ENCODE measurements at regions not wholly inside any gene's neighbourhood (a gene's known extent, or its start where the extent isn't known, plus 50 kb on each side); places are given as distances from the start of the nearest gene placed in this dataset.
"Not testable (repeated sequence)": the region's sequence is repeated elsewhere in the genome, so short reads cannot be mapped to it uniquely, and the experiment has no call there.

GRCh38 chr15:62901909-62902546 is 140.5 kb upstream of the TPM1 start:
- no peak for FAIRE-seq

DNA sequence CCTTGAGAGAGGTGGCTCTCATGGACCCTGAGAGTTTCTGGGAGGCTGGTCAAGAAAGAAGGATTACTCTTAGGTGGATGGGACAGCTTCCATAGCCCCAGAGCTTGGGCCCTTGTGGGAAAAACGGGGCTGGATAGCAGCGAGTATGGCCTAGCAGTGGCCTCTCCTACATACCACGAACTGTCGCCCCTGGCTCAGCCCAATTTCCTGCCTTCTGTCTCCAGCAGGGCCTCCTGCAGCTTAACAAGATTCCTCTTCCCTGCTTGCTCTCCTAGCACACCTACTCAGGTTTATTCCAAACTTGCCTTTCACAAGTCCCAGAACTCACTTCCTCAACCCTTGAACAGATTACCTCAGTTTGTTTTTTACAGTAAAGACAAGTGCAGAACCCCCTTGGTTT is 139.7 kb upstream of the TPM1 start:
- FAIRE-seq, result no peak

GRCh38 chr15:62903437-62903836 is 139.1 kb upstream of the TPM1 start:
- FAIRE-seq, result no peak

GRCh38 chr15:62904041-62904910 is 138.3 kb upstream of the TPM1 start:
- FAIRE-seq, result no peak

GRCh38 chr15:62906627-62907026 is 135.9 kb upstream of the TPM1 start:
- no peak for FAIRE-seq

- no peak for FAIRE-seq
These were observed 135.3 kb upstream of the TPM1 start for GRCh38 chr15:62907275-62907674.

- FAIRE-seq, result not testable (repeated sequence)
These were observed 134.2 kb upstream of the TPM1 start for GRCh38 chr15:62908341-62908740.

DNA sequence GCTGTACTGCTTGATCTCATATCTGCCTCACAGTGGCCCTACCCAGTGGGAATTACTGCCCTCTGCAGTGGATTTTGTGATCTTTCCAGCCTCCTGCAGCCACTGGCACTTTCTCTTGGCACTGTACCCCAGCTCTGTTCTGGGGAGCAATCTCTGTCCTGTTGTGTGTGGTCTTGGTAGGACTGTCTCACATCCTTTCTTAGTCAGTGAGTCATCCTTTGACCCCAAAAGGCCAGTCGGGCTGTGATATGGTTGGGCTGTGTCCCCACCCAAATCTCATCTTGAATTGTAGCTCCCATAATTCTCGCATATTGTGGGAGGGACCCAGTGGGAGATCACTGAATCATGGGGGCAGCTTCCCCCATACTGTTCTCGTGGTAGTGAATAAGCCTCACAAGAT is 133.3 kb upstream of the TPM1 start:
- FAIRE-seq, result no peak

DNA sequence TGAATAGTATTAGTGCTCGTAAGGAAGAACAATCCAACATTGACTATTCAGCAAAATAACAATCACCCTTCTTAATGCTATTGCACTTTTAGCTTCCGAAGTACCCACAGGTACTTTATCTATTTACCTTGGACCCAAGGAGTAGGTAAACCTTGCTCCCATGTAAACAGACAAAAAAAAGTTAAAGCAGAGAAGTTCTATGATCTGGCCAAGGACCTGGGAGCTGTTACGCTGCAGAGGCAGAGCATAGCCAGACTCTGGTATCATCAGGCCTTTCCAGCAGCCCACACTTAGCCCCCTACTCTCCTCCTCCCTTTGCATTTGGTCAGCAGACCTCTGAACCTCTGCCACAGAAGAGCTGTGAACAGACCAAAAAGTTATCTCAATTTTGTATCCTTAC is 130.3 kb upstream of the TPM1 start:
- FAIRE-seq, result no peak

GRCh38 chr15:62912808-62913207 is 129.7 kb upstream of the TPM1 start:
- FAIRE-seq, result no peak

GRCh38 chr15:62913246-62913645 is 129.3 kb upstream of the TPM1 start:
- FAIRE-seq, result no peak

DNA sequence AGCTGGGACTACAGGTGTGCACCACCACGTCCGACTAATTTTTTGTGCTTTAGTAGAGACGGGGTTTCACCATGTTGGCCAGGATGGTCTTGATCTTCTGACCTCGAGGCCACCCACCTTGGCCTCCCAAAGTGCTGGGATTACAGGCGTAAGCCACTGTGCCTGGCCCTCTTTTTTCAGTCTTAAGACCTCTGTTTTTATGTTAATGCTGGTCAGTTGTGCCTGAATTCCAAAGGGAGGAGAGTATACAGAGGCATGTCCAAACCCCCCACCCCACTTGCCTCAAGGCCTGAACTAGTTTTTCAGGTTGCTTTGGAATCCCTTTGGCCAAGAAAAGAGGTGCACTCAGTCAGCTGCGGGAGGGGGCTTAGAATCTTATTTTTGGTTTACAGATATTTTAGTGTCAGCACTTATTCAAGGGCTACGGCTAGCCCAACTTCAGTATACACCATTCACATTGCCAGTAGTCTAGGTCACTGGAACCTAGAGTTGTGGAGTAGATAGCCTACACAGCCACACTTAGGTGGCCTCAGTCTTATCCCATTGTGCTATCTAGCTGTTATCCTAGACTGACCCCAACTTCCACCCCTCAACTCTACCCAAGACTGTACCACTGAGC is 128.0 kb upstream of the TPM1 start:
- no peak for FAIRE-seq

- no peak for FAIRE-seq
These were observed 121.7 kb upstream of the TPM1 start for GRCh38 chr15:62920682-62921502.

DNA sequence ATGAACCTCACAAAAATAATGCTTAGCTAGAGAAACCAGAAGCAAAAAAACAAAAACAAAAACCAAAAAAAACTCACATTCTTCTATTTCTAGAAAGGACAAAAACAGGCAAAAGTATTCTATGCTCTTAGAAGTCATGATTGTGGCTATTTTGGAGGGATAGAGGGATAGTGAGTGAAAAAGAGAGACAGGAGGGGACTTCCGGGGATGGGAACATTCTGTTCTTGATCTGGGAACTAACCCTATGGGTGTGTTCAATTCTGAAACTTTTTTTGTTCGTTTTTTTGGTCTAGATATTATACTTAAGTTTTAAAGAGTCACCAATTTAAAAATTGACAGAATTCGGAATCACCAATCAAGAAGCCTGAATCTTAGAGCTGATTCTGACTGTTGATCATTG is 120.0 kb upstream of the TPM1 start:
- no peak for FAIRE-seq

DNA sequence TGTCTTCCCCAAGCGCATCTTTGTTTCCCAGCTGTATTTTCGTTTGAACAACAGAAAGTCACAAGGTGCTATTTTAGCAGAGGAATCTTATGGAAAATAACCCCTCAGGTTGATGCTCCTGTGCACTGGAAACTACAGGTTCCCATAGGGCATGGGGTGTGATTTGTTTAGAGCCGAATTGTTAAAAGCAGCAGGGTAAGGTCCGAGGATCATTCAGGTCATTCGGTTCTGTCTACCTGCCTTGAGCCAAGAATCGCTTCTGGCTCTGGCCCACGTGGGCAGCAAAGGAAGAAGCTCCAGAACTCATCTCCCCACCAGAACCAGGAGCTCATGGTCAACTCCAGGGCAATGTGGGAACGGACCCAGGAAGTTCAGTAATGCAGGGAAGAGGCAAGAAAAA is 116.7 kb upstream of the TPM1 start:
- FAIRE-seq, result no peak

- FAIRE-seq, result no peak
These were observed 115.4 kb upstream of the TPM1 start for GRCh38 chr15:62927196-62927595.

DNA sequence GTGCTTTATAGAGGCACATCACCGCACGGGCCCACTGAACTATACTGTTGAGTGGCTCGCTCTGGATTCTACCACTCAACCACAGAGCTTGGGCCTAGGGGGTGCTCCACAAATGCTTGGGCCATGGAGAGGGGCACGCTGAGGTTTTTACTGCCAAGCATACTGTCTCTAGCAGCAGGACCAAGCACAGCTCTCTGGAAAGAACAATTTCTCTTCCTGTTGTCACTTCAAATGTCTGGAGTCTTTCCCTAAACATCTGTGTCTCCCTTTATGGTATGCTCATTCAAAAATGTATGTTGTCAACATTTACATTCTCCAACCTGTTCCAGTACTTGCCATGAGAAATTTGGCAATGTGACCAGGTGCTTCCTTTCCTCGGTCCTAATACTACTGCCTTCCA is 114.7 kb upstream of the TPM1 start:
- no peak for FAIRE-seq

- FAIRE-seq, result no peak
These were observed 114.1 kb upstream of the TPM1 start for GRCh38 chr15:62928242-62928999.

DNA sequence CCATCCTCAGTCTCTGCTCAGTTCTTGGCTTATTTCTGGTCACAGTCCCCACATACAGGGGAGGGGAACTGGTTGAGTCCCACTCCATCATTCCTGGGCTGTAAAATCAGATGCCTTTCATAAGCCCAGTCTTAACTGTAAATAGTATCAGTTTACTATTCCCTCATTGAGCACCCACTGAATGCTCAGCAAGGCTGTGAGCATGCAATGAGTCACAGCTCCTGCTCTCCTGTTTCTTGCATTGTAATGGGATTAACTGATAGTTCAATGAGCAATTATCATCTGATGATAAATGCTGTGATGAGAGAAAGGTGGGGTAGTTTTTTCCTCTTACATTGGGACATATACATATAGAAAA is 113.6 kb upstream of the TPM1 start:
- FAIRE-seq, result no peak

GRCh38 chr15:62931650-62932049 is 110.9 kb upstream of the TPM1 start:
- FAIRE-seq, result no peak

DNA sequence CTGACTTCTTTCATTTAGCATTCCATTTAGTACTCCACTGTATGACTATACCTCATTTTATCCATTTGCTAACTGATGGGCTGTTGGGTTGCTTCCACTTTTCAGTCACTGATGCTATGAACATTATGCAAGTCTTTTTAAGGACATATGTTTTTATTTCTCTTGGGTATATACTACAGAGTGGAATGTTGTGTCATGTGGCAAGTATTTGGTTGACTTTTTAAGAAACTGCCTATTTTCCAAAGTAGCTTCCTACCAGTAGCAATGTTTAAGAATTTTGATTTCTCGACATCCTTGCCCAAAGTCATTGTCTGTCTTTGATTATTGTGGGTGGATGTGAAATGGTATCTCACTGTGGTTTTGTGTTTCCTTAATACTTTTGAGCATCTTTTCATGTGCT is 110.1 kb upstream of the TPM1 start:
- FAIRE-seq, result no peak

DNA sequence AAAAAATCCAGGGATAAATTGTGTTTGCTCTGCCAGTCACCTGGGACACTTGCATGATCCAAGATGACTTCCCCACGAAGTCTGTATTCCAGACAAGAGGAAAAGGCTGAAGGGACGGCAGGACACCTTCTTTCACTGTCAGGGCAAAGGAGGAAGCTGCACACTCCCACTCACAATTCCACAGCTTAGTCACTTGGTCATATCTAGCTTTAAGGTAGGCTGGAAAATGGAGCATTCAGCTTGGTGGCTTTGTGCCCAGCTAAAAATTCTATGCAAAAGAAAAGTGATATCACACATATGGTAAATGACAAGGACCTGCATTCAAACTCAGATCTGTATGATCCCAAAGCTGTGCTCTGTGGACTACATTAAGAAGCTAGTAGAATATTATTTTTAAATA is 109.2 kb upstream of the TPM1 start:
- FAIRE-seq, result no peak
